Left lobe of liver (tissue), 2 donors: ENCODE measurements at regions not wholly inside any gene's neighbourhood (a gene's known extent, or its start where the extent isn't known, plus 50 kb on each side); places are given as distances from the start of the nearest gene placed in this dataset.
A peak's percentile ranks its signal among the peaks of the same experiment; 100 is the strongest.
"Not testable (repeated sequence)": the region's sequence is repeated elsewhere in the genome, so short reads cannot be mapped to it uniquely, and the experiment has no call there.

Source experiments
- ATAC-seq: fragments of 200-7000 bp; cut with Tn5 transposase; one replicate; pipeline ENCODE4 v1.9.1; 2020; ENCODE audit warnings: mild to moderate bottlenecking, moderate library complexity
- DNase-seq: peaks from one replicate; pipeline ENCODE4 v3.0.0-alpha.2; 2020; ENCODE audit warnings: low spot score
- donor health status: DM: no; HTN: no; CAD: no; lungs with moderate emphysema.
- donor health status: DM: no; HTN: yes; CAD: no.

DNA sequence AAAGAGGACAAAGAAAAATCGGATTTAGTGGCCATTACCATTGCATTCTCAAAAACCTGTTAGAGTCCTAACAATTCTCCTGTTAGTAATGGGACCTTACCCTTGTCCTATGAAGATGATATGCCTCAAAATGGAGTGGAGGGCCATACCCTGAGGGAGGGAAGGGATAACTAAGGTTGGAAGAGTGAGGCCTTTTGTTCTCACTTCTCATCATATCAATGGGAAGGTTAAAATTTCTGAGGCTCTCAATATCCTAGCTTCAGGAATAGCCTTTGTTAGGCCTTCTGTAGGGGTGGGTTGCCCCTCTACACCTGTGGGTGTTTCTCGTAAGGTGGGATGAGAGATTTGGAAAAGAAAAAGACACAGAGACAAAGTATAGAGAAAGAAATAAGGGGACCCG is 109.4 kb upstream of the SGIP1 start:
- DNase-seq, ATAC-seq: not testable (repeated sequence)

DNA sequence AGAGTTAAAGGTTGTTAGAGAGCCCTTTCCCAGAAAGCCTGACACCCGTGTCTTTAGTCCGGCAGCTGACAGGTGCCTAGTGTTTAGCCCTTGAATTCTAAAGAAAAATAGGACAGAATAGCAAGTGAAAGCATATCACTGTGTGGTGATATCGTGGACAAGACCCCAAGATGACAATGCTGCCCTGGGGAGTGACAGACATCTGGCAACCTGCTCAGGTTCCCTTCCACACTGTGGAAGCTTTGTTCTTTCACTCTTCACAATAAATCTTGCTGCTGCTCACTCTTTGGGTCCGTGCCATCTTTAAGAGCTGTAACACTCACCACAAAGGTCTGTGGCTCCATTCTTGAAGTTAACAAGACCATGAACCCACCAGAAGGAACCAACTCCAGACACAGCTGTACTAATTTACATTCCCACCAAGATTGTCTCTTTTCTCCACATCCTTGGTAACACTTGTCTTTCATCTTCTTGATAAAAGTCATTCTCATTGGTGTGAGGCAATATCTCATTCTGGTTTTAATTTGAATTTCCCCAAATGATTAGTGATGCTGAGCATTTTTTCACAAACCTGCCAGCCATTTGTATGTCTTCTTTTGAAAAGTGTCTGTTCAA is 107.6 kb upstream of the SGIP1 start:
- no peak for DNase-seq
- no peak for ATAC-seq

DNA sequence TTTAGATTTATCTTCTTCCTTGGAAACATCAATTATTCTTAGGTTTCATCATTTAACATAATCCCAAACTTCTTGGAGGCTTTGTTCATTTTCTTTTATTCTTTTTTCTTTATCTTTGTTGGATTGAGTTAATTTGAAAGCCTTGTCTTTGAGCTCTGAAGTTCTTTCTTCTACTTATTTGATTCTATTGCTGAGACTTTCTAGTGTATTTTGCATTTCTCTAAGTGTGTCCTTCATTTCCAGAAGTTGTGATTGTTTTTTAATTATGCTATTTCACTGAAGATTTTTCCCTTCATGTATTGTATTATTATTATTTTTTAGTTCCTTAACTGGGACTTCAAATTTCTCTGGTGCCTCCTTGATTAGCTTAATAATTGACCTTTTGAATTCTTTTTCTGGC is 103.1 kb upstream of the SGIP1 start:
- DNase-seq, ATAC-seq: not testable (repeated sequence)

DNA sequence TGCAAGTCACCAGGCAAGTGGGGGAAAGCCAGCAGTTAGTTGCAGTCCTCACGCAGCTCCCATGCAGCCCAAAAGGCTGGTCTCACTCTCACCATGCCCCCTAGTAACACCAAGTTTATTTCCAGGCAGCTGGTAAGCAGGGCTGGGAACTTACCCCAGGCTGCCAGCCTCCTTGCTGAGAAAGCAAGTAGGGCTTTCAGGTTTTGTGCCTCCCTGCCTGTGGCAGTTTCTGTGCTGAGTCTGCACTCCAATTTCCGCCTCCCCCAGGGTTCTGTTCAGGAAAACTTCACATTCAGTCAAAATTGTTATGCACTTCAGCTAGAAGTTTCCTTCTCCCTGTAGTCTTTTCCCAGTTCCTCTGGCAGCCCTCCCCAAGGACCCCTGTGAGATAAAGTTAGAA is 102.0 kb upstream of the SGIP1 start:
- no peak for DNase-seq
- no peak for ATAC-seq

DNA sequence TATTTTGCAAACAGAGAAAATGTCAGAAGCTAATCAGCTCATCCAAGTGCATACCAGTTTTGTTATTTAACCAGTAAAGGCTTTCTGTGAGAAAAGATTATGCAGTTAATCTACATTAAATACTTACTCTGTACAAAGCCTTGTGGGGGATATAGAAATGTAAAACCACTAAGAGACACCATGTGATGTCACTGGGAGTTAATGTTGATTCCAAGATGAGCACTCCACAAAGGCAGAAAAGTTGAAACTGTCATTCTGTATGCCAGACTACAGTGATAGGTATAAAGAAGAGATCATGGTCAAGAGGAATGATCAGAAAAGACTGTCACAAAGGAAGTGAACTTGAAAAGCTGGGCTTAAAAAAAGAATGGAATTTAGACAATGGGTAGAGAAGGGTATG is 100.3 kb upstream of the SGIP1 start:
- DNase-seq (no peak), ATAC-seq (no peak)

DNA sequence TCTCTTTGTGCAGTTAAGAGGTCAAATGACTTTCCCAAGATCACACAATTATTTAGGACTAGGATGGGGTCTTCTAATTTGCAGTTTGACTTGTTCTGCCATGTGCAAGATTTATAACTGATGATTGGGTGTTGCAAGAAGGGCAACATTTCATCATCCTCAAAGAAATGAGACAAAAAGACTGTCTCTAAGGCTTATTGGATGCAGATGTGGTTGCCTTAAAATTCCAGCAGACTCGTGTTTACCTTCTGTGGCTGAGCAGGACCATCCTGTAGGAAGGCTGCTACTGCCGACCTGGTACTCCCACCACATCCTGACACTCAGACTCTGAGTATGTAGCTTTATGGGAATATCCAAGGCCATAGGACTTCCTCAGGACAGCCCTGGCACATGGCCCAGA is 99.9 kb upstream of the SGIP1 start:
- DNase-seq (no peak), ATAC-seq (no peak)

DNA sequence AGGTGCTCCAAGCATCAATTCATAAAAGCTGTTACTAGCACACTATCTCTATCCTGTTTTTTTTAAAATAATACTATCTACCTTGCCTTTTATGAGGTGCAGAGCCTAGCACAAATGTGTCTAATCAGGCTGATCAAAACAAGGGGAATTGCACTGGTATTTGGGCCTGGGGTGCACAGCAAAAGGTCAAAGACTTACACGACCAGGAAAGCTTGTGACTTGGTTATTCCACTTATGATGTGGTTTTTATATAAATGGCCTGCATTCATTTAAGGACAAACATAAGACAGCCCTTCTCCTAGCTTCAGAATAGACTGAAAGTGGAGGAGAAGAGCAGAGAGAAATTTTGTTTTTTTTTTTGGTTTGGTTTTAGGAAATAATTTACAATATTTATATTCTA is 98.4 kb upstream of the SGIP1 start:
- no peak for DNase-seq
- ATAC-seq = no peak

DNA sequence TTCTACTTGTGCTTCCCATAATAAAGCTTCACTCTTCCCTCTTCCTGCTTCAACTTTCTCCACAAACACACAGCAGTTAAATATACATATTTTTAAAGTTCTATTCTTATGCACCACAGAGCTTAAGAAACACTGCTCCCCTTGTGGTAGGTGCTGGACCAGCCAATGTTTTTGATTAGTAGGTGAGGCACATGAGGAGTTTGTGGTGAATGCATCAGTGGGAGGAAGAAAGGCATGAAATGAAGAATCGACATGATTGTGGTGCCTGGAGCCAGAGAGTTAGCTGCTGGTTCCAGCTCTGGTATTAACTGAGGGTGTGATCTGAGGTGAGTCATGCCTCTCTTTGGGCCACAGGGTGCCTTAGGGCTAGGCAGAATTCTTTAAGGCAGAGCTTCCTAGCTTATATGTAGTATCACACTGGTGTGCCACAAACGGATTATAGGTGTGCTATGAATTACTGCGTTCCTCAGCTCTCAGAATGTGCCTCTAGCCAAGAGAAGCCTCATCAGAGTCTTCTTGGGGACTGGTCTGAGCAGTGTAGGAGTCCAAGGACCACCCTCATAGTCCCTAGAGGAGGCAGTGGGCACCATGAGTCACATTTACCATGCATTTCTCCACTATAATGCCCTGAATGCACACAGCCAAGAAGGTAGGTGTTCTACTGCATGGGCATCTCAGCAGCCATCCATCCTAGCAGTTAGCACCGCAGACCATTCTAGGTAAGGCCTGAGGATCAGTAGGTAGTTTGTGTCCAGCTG is 97.4 kb upstream of the SGIP1 start:
- DNase-seq (no peak), ATAC-seq (peak; percentile 81)

DNA sequence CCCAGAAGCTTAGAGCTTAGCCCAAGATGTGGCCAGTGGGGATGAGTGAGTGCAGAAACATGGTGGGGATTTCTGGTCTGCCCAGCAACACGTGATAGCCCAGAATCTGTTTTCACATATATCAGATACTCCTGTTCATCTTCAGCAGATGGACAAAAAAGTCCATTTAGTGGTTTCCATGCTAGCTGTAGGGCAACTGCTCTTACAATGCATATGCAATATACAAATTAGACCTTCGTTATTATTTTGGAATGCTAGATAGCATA is 96.9 kb upstream of the SGIP1 start:
- no peak for ATAC-seq
- DNase-seq = no peak

DNA sequence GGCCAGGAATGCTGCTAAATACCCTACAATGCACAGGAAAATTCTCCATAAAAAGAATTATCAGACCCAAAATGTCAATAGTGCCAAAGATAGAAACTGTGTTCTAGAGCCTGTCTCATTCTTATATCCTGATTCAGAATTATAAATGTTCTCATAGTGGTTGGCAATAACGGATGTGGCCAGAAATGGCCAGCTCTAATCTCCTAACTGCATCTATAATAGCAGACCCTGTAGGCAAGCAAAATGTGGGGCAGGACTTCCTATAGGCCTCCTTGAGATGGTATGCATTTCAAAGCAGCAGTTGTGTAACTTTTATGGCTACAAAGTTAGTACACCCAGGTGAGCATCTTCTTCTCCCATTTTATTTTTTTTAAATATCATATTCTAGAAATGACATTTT is 95.9 kb upstream of the SGIP1 start:
- ATAC-seq (no peak), DNase-seq (no peak)

DNA sequence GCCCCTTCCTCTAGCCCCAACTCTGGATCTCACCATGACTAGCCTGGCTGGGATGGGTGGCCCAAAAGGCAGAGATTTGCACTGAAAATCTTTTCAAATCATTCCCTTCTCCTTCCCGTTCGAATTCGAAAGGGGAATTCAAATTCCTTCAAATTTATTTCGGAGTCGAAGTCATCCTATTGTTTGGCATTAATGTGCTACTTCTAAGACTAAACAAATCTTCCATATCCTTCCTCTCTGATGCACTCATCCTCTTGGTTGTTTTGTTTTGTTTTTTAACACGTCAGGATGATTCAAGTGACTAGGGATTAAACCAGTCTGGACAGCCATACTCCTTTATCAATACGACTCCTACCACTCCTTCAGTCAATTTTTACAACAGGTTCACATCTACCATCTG is 95.5 kb upstream of the SGIP1 start:
- no peak for DNase-seq
- no peak for ATAC-seq

DNA sequence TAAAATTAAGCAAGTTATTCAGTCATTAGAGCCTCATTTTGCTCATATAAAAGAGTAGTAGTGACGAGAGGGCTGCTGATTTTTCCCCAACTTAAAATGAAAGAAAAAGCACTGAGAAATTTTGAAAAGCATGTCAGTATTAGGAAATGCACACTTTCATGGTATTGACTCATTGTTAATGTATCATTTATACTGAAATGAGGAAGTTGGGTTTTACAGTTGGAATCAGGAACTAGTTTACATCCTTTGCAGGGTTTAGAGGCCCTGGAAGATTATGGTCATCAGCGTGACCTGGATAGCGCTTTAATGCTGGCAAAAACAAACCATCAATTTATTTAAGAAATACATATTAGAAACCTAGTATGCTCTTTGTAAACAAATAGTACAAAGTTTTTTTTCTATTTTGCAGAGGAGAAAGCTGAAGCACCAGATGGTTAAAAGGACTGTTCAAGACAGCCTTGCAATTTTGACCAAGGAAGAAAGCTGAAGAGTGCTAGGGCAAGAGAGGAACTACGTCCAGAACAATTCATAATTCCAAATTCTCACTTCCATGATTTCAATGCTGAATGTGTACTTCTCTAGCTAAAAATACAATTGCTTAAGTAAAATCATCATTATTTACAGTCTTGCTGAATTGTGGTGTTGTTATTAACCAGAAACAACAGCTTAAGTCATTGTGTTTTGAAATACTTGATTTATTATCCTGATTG is 94.8 kb upstream of the SGIP1 start:
- ATAC-seq (no peak), DNase-seq (no peak)

DNA sequence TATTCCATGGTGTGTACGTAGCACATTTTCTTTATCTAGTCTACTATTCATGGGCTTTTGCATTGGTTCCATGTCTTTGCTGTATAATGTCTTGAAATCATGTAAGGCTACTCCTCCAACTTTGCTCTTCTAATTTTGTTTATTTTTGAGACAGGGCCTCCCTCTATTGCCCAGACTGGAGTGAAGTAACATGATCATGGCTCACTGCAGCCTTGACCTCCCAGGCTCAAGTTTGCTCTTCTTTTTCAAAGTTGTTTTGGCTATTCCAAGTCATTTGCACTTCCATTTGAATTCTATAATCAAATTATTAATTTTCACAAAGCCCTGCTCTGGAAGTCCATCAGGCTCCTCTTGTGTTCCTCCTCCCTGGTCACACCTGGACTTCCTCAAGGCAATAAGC is 90.2 kb upstream of the SGIP1 start:
- DNase-seq (no peak), ATAC-seq (peak; percentile 55)

DNA sequence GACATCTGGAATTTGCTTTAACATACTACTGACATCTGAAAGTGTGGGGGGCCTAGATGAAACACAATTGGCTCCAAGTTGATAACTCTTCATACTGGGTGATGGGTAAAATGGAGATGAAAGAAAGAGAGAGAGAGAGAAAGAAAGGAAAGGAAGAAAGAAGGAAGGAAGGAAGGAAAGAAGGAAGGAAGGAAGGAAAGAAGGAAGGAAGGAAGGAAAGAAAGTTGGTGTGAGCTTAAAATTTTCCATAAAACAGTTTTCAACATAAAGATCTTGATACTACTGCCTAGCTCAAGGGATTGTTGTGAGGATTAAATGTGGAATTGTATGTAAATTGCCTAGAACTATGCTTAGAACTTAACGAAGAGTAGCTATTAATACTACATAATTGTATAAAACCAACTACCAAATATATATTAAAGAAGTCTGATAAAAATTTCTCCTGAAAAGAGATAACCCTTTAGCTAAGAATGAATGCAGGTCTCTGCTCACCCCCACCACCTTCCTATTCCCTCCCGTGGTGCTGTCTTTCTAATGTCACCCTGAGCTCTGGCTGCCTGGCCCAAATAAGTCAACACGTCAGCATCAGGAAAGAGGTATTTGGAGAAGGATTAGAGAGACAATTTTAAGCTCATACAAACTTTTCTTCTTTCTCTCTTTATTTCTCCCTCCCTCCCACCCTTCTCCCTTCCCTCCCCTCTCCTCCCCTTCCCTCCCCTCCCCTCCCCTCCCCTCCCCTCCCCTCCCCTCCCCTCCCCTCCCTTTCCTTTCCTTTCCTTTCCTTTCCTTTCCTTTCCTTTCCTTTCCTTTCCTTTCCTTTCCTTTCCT is 89.3 kb upstream of the SGIP1 start:
- DNase-seq (no peak), ATAC-seq (no peak)

DNA sequence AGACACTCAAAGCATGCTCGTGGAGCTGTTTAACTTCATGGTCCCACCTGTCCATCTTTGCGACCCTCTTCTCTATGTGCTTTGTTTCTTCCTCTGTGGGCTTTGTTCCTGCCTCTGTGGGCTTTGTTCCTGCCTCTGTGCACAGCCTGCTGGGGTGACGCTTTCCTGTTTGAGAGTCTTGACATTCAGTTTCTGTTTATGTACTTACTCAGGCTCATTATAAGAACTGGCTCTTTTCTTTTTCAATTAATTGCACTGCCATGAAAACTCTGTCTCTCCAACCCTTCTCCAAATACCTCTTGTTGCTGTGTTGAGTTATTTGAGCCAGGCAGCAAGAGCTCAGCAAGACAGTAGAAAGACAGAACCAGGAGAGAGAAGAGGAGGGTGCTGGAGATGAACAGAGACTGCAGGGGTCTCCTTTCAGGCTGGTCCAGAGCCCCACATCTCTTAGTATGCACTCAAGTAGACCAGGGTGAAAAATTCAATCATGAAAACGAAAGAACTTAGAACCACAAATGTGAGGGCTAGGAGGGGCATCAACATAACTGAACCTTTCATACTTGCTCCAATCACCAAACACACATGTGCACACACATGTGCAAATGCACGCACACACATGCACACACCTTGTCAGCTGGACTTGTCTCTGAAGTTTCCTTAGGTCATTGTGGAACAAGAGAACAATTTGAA is 88.3 kb upstream of the SGIP1 start:
- ATAC-seq = peak; percentile 27
- DNase-seq = no peak

DNA sequence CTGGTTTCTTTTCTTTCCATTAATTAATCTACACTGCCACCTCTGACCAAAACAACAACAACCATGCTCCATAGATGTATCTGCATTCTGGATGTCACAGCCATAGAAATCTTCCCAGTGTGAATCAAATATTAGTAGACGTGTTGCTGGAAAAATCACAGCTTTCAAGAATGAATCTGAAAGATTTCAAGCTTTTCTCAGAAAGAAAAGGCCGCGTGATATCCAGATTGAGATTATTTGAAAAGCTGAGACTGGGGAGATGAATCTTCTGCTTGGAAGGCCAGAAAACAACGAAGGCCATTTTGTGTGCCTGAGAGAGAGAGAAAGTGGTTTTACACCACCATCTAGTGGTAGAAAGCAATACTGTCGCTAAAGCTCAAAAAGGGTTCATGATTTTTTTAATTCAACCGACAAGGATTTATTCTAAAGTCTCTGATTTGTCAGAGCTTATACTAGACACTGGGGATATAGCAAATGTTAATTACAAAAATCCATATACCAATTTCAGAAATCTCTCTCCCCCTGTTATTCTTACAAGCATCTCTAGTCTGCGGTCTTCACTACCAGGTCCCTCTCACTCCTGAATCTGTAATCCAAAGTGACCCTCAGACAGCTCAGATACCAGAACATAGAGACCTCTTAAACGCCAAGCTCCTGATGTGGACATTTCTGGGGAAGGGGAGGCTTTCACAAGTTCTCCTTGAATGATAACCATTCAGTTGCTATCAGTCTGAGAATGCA is 87.5 kb upstream of the SGIP1 start:
- peak; percentile 95 for ATAC-seq
- no peak for DNase-seq

DNA sequence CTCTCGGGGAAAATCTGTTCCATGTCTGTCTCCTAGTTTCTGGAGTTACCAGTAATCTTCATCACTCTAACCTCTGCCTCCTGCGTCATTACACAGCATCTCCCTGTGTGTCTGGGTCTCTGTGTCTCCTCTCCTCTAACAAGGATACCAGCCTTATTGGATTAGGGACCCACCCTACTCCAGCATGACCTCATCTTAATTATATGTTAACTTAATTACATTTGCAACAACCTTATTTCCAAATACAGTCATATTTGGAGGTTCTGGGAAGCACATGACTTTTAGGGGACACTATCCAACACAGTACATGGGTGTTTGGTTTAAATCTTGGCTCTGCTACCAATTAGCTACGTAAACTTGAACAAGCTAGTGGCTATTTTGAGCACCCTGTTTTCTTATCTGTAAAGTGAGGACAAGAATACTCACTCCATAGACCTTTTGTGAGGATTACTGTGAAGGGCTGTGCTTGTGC is 83.9 kb upstream of the SGIP1 start:
- ATAC-seq (no peak), DNase-seq (no peak)

DNA sequence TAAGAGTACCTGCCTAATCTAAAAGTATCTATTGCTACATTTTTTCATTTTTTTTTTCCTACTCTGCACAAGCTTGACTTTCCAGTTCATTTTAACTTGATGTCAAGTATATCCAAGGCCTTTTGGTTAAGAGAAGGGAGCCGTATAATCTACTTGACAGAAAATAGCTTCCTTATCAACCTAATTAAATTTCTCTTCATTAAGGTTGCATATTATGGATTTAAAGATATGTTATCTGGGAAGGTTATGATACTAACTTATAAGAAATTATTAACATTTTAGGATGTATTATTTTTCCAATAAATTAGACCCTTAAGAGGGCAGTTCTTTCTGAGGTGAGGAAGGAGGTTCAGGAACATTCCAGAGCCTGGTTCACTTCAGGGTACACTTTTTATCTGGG is 83.1 kb upstream of the SGIP1 start:
- DNase-seq = no peak
- no peak for ATAC-seq

DNA sequence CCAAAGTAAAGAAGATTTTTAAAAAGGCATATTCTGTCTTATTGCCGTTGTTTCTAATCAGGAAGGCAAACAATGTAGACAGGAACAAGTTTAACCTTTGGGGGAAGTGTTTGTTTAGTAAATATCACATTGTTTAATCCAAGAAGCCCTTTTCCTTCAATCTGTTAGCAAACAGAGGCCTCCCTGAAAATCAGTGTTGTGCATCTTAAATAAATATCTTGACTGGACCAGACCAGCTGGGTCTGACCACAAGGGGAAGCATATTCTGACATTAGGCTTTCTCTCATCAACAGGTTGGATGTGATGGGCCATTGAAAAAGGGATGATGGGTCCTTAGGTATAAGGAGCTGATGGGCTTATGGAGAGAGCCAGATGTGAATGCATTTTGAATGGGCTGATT is 81.8 kb upstream of the SGIP1 start:
- no peak for ATAC-seq
- no peak for DNase-seq

DNA sequence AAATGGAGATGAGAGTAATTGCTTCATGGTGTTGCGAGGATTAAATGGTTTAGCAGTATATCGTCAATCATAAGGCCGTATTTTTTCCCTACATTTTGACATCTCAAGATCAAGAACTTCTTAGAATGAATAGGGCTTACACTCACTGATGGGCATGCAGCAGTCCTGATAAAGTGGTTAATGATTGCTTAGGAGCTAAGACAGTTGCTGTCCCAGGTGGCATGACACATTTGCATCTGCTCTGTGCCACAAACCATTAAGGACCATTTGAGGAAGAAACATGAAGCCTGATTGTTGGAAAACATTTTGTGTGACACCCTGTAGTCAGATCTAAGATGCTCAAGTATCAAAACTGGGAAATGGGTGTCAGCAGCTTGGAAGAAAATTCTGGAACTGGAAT is 81.0 kb upstream of the SGIP1 start:
- ATAC-seq = no peak
- DNase-seq = no peak
